PC-9 (cell line): ENCODE measurements at regions not wholly inside any gene's neighbourhood (a gene's known extent, or its start where the extent isn't known, plus 50 kb on each side); places are given as distances from the start of the nearest gene placed in this dataset.

Source experiments
- CTCF ChIP-seq: fragments of 200-600 bp; sonication (generic); conservative IDR thresholded peaks from 2 replicates; pipeline ENCODE4 v1.6.1; 2017; ENCODE audit warnings: mixed run types, antibody characterized with exemption, mild to moderate bottlenecking, moderate library complexity
- EZH2 ChIP-seq: fragments of 200-600 bp; sonication (generic); IDR thresholded peaks from 2 replicates; pipeline ENCODE4 v1.8.0; 2017; ENCODE audit warnings: antibody characterized with exemption, low read depth

GRCh38 chr15:39456159-39456558 lies 124.7 kb upstream of the THBS1 start:
- TF ChIP-seq CTCF: no peak
- no peak for TF ChIP-seq EZH2
